Aorta (tissue), 5 donors: ENCODE measurements at regions not wholly inside any gene's neighbourhood (a gene's known extent, or its start where the extent isn't known, plus 50 kb on each side); places are given as distances from the start of the nearest gene placed in this dataset.

Experiments
- ATAC-seq: fragments of 200-7000 bp; cut with Tn5 transposase; one replicate; pipeline ENCODE4 v1.9.1; 2022; ENCODE audit warnings: moderate library complexity; ENCODE audit not compliant: low FRiP score
- DNase-seq, 2 donors: peaks; one replicate each; pipeline ENCODE4 v3.0.0-alpha.2; 2020
- H3K27ac ChIP-seq, 2 donors: one replicate each; pipeline ENCODE4 v1.5.1; 2013; ENCODE audit warnings: low read length in 2 of 2, mild to moderate bottlenecking in 2 of 2, moderate library complexity in 2 of 2, control low read depth in 1 of 2, inconsistent platforms in 1 of 2, low read depth in 1 of 2
- H3K27me3 ChIP-seq, 2 donors: one replicate each; pipeline ENCODE4 v1.6.1; 2013; ENCODE audit warnings: control low read depth in 1 of 2, low read length in 1 of 2, mild to moderate bottlenecking in 1 of 2, moderate library complexity in 1 of 2; ENCODE audit not compliant: insufficient read depth in 2 of 2, control insufficient read depth in 1 of 2
- H3K36me3 ChIP-seq, 2 donors: one replicate each; pipeline ENCODE4 v1.6.1; 2013; ENCODE audit warnings: control low read depth in 1 of 2, low read length in 1 of 2, mild to moderate bottlenecking in 1 of 2; ENCODE audit not compliant: insufficient read depth in 2 of 2, control insufficient read depth in 1 of 2
- H3K4me1 ChIP-seq, 2 donors: one replicate each; pipeline ENCODE4 v1.6.1; 2013; ENCODE audit warnings: low read length in 2 of 2, control low read depth in 1 of 2, mild to moderate bottlenecking in 1 of 2, moderate library complexity in 1 of 2; ENCODE audit not compliant: insufficient read depth in 2 of 2, control insufficient read depth in 1 of 2
- H3K4me3 ChIP-seq, 2 donors: one replicate each; pipeline ENCODE4 v1.5.1; 2013; ENCODE audit warnings: low read length in 2 of 2, control low read depth in 1 of 2, mild to moderate bottlenecking in 1 of 2
- H3K9me3 ChIP-seq: one replicate; pipeline ENCODE4 v1.6.1; 2013; ENCODE audit warnings: mild to moderate bottlenecking, low read length; ENCODE audit not compliant: control insufficient read depth
- WGBS, 2 donors: extraction: QIAGEN DNeasy Blood & Tissue Kit; methylation state at CpG; one replicate each; pipeline ENCODE4 v1.1.7; 2013; 5-methylcytosine and 5-hydroxymethylcytosine counted together
- intact Hi-C, 2 donors: fragments of 100-400 bp; cut with DNase I; formaldehyde crosslinking; loops; one replicate each; pipeline versions ENCODE4 v1.14.2 to v1.15.0; 2022
- donor health status: healthy with polysubstance abuse.
- donor health status: Bipolar disorder and iron deficiency.
- donor health status: DM: no; HTN: no; CAD: no.
- donor health status: DM: no; HTN: no; CAD: no.
- donor health status: DM: yes; HTN: yes; CAD: no.

DNA sequence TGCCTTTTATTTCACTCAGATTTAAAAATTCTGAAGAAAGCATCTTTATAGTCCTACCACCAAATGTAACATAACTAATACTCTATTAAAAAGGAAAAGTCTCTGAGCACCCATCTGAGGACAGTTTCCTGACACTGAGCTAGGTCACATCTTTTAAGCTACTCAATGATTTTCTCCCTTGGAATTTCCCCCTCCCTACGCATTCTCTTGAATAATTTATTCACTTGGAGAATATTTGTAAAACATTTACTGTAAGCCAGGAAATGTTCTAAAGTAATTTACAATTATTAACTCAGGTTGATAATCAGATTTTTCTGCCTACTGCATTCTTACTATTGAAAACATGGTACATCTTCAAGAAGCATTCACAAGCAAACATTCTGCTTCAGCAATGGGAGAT is 297.2 kb upstream of the VSTM2A start:
- intact Hi-C loops, result no loop called here
- Histone ChIP-seq H3K4me1 (no peaks in the 10 kb centered on the region), H3K27ac (no peak overlapping the region), H3K36me3 (no peaks in the 10 kb centered on the region), H3K9me3 (no peaks in the 10 kb centered on the region), H3K27me3 (no peaks in the 10 kb centered on the region), H3K4me3 (no peak overlapping the region)
- 74 to 85% methylated on average over 1 of the region's 1 CpG for WGBS, 2 donors
- DNase-seq (no peak), ATAC-seq (no peak)

DNA sequence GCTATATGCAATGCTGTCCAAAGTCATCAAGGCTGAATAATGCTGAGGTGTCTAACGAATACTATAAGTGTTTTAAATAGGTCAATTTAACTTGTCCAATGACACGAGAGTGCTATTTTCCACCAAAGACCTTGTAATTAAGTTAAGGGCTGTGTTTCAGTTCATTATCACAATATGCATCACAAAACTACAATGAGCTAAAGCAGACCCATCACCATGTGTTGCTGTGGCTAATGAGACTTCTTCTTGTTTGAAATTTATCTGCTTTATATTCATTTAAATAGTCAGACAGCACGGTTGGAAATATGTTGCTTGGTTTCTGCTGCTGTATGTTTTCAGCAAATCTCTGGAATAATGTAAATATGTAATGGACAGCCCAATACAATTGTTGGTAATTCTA is 292.5 kb upstream of the VSTM2A start:
- H3K4me3 ChIP-seq, result no peak overlapping the region
- intact Hi-C loops, result no loop called here
- no peaks in the 10 kb centered on the region for H3K36me3 ChIP-seq
- no peak for DNase-seq
- H3K4me1 ChIP-seq, result no peaks in the 10 kb centered on the region
- no peaks in the 10 kb centered on the region for H3K27me3 ChIP-seq
- ATAC-seq, result no peak
- 66 to 73% methylated on average over 3 of the region's 3 CpGs for WGBS, 2 donors
- no peaks in the 10 kb centered on the region for H3K9me3 ChIP-seq
- H3K27ac ChIP-seq, result no peak overlapping the region

DNA sequence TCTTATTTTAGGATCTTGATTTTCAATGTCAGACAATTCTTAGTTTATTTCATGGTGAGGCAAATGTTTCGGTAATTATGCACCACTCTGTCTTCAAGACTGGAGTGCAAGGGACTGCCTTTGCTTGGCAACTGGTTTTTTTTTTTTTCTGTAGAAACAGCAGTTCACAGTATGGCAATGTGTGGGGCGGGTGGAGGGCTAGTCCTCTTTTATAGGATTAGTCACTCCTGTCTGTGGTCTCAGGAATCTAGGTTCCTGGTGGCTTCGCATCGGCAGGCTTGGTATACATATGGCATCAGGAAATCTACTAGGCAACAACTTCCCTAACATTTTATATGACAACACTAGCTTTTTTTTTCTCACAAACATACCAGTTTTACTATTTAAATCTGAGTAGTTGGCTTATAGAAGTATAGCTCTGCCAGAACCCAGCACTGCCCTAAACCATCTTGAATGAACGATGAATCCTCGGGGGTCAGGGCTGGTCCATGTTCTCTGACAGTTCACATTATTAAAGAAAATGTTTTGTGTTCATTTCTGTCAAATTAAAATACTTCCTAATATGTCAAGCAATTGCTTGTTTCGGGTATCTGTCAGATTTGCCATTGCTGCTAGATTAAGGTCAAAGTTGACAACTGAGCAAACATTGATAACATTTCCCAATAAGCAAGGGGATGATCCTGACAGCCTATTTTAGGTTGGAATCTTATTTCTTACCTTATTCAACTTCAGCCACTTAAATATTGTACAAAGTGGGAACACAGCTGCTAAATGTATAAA is 289.7 kb upstream of the VSTM2A start:
- intact Hi-C loops, result no loop called here
- no peak overlapping the region for H3K4me3 ChIP-seq
- no peaks in the 10 kb centered on the region for H3K36me3 ChIP-seq
- no peak overlapping the region for H3K27ac ChIP-seq
- H3K9me3 ChIP-seq, result no peaks in the 10 kb centered on the region
- 74 to 81% methylated on average over 7 of the region's 7 CpGs for WGBS, 2 donors
- H3K4me1 ChIP-seq, result no peaks in the 10 kb centered on the region
- H3K27me3 ChIP-seq, result no peaks in the 10 kb centered on the region
- DNase-seq (no peak), ATAC-seq (no peak)

DNA sequence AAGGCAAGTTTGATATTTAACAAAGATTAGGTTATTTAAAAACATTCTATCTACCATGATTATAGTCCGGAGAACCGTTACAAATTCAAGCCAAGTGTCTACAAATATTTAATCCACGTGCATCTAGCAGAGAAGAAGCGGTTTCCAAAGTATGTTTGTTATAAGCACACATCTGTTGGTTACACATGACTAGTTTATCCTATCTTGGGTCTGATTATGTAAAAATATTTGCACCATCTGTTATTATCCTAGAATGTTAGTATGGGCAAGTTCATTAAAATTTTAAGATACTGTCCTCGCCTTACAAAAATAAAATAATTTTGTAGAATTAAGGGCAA is 289.2 kb upstream of the VSTM2A start:
- intact Hi-C loops, result no loop called here
- ATAC-seq (no peak), DNase-seq (no peak)
- no peaks in the 10 kb centered on the region for H3K9me3 ChIP-seq
- no peak overlapping the region for H3K27ac ChIP-seq
- WGBS, 2 donors, result 68 to 71% methylated on average over 5 of the region's 5 CpGs
- H3K4me3 ChIP-seq, result no peak overlapping the region
- no peaks in the 10 kb centered on the region for H3K27me3 ChIP-seq
- no peaks in the 10 kb centered on the region for H3K4me1 ChIP-seq
- no peaks in the 10 kb centered on the region for H3K36me3 ChIP-seq

DNA sequence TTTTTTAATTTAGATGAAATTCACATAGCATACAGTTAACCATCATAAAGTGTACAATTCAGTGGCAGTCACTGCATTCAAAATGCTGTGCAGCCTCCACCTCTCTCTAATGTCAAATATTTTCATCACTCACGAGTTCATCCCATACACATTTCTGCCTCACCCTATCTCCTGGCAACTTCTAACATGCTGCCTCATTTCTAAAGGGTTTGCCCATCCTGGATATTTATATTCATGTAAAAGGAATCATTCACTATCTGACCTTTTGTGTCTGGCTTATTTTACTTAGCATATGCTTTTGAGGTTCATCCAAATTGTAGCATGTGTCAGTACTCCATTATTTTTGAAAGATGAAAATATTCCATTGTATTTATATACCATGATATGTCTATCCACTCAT is 286.9 kb upstream of the VSTM2A start:
- Histone ChIP-seq H3K27me3 (no peaks in the 10 kb centered on the region), H3K9me3 (no peaks in the 10 kb centered on the region), H3K36me3 (no peaks in the 10 kb centered on the region), H3K4me1 (no peaks in the 10 kb centered on the region), H3K4me3 (no peak overlapping the region), H3K27ac (no peak overlapping the region)
- 42 to 48% methylated on average over 1 of the region's 1 CpG for WGBS, 2 donors
- DNase-seq (no peak), ATAC-seq (no peak)
- intact Hi-C loops, result no loop called here

DNA sequence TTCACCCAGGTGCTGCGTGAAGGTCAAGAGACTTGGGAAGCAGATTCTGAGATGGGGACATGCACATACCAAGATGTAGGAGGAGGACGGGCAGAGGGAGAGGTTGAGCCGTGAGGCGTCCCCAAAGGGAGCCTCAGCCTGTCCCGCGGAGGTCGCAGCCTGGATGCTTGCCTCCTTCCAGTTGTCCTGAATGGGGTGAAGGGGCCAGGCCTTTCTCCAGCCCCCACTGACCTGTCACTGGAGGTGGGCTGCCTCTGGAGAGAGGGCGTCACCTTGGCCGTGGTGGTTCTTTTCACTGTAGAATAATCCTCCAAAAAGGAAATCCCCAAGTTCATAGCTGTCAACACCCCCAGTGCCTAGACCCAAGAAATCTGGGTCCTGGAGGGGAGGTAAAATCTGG is 283.0 kb upstream of the VSTM2A start:
- Histone ChIP-seq H3K4me3 (no peak overlapping the region), H3K27me3 (no peaks in the 10 kb centered on the region), H3K9me3 (no peaks in the 10 kb centered on the region), H3K36me3 (no peaks in the 10 kb centered on the region), H3K4me1 (no peaks in the 10 kb centered on the region), H3K27ac (no peak overlapping the region)
- ATAC-seq, result peak; percentile 26
- DNase-seq, result no peak
- intact Hi-C loops, result no loop called here
- WGBS, 2 donors, result 83 to 90% methylated on average over 9 of the region's 9 CpGs

DNA sequence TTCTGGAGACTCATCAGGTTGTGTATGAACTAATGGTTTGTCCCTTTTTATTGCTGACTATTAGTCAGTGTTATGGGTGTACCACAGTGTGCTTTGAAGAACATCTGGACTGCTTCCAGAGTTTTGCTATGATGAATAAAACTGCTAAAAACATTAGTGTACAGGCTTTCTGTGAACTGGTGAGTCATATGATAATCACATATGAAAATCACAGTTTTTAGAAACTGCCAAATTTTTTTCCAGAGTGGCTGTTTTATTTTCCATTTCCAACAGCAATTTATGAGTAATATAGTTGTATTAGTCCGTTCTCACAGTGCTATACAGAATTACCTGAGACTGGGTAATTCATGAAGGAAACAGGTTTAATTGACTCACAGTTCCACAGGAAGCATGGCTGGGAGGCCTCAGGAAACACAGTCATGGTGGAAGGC is 281.2 kb upstream of the VSTM2A start:
- no peak for ATAC-seq
- H3K4me1 ChIP-seq, result no peaks in the 10 kb centered on the region
- no peak overlapping the region for H3K27ac ChIP-seq
- DNase-seq, result no peak
- WGBS, 2 donors, result 47 to 60% methylated on average over 1 of the region's 1 CpG
- no peaks in the 10 kb centered on the region for H3K27me3 ChIP-seq
- no peaks in the 10 kb centered on the region for H3K9me3 ChIP-seq
- intact Hi-C loops, result no loop called here
- H3K4me3 ChIP-seq, result no peak overlapping the region
- no peaks in the 10 kb centered on the region for H3K36me3 ChIP-seq

DNA sequence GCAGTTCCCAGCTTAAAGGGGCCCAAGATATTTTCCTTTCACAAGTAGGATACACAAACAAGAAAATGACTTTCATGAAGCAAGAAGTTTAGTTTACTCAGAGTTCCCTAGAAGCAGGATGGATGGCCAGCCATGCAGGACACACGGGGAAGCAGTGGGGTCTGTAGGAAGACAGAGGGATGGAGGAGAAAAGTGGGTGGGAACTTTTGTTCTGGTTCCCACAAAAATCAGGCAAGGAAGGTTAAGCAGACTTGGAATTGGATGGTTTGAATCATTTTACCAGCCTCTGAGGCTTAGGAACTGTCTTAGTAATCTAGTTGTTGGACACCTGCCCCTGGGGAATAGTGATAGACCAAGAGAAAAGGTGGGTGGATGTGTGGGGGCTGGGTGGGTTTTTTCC is 263.3 kb upstream of the VSTM2A start:
- Histone ChIP-seq H3K27me3 (no peaks in the 10 kb centered on the region), H3K9me3 (peaks cover 4% of the 10 kb centered on the region), H3K27ac (no peak overlapping the region), H3K4me3 (no peak overlapping the region), H3K36me3 (no peaks in the 10 kb centered on the region), H3K4me1 (no peaks in the 10 kb centered on the region)
- ATAC-seq (no peak), DNase-seq (no peak)
- 6 to 24% methylated on average over 1 of the region's 1 CpG for WGBS, 2 donors
- intact Hi-C loops, result no loop called here

DNA sequence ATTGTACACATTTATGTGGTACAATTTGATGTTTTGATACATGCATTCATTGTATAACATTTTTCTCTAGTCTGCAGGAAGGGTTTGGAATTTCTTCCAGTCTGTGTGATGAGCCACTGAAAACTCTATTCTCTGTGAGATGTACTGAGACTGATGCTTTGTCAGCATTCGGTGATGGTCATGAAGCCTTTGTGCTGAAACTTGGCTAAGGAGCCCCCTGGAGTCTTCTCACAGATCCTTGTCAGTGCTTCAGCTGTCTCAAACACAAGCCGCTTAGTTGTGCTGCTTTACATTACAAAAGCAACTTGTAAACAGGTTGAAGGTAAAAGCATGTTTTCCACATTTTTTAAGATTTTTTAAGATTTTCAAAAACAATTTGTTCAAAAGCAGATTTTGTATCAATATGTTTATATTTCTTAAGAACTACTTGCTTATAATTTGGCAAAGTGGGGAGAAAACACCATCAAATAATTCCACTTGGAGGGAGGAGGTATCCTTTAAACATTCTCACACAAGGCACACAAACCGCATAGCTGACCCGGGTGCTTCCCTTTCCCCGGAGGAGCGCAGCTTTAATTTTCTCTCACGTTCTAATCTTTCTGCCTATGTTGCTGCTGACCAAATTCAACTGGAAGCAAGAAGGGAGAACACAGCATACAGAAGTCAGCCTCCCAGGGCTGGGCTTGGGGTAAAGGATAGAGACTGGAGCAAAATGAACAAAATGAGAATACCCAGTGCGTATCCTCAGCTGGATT is 249.8 kb upstream of the VSTM2A start:
- Histone ChIP-seq H3K4me1 (no peaks in the 10 kb centered on the region), H3K9me3 (no peaks in the 10 kb centered on the region), H3K4me3 (no peak overlapping the region), H3K27me3 (no peaks in the 10 kb centered on the region), H3K27ac (no peak overlapping the region), H3K36me3 (no peaks in the 10 kb centered on the region)
- no peak for ATAC-seq
- intact Hi-C loops, result no loop called here
- DNase-seq, result no peak
- 21 to 23% methylated on average over 8 of the region's 8 CpGs for WGBS, 2 donors
